ENCODE measurements at regions not wholly inside any gene's neighbourhood (a gene's known extent, or its start where the extent isn't known, plus 50 kb on each side); places are given as distances from the start of the nearest gene placed in this dataset.

DNA sequence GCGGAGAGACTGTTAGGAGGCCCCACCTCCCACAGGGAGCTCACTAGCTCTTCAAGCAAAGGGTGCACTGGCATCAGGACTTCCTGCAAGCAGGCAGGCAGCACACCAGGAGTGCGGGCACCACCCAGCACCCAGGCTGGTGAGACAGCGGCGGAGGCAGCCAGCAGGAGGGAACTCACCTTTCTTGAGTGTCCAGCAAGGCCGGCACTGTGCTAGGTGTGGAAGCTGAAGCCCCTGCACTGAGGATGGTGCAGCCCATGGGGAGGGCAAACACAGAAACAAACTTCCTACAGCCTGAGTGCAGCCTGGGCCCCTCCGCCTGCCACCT is 100.7 kb upstream of the ID2 start:
- ChIA-PET CTCF (no interaction called here), POLR2A (no interaction called here), RAD21 (ENCODE audit: low non-redundant PET in 1 of 2, low total read pairs in 2 of 2, uncharacterized antibody in 2 of 2, unreplicated experiment in 2 of 2) (no interaction called here)
- Histone ChIP-seq H3K27ac (ENCODE audit: low read depth, low read length) (no peak overlapping the region), H3K27me3 (ENCODE audit: insufficient read depth, low read length) (no peaks in the 10 kb centered on the region), H4K20me1 (ENCODE audit: insufficient read depth) (no peaks in the 10 kb centered on the region), H3K9ac (ENCODE audit: low read length) (no peak overlapping the region), H3K4me1 (ENCODE audit: control insufficient read depth in 1 of 2, insufficient read depth in 2 of 2, low read length in 2 of 2) (peaks cover 15 to 44% of the 10 kb centered on the region in 2 experiments), H2AFZ (ENCODE audit: low read depth, low read length, poor library complexity, severe bottlenecking) (no peak overlapping the region), H3K79me2 (ENCODE audit: insufficient read depth, low read length) (no peaks in the 10 kb centered on the region), H3K36me3 (ENCODE audit: control insufficient read depth in 1 of 2, insufficient read depth in 2 of 2, low read length in 2 of 2) (no peaks in the 10 kb centered on the region), H3K4me3 (replicated peaks in 1 of 2; ENCODE audit: low read depth in 1 of 2, low read length in 2 of 2) (no peak overlapping the region), H3K4me2 (ENCODE audit: low read length) (no peak overlapping the region), H3K9me2 (ENCODE audit: insufficient read depth) (no peaks in the 10 kb centered on the region), H3K9me3 (ENCODE audit: control insufficient read depth in 1 of 2, insufficient read depth in 1 of 2, low read depth in 1 of 2, low read length in 2 of 2) (no peaks in the 10 kb centered on the region)
- no TSS peak for BruUV-seq (replicated peaks)
- DNase-seq (ENCODE audit: low read depth, low spot score) (no peak), ATAC-seq (no peak)
- intact Hi-C loops (cut with micrococcal nuclease): no loop called here
- TF ChIP-seq FOSL1 (IDR thresholded peaks at IDR 0.05; ENCODE audit: low read depth): no peak
- no peak for TF ChIP-seq RAD21 (IDR thresholded peaks at IDR 0.05; ENCODE audit: low read depth)
- TF ChIP-seq, protein P1, sequence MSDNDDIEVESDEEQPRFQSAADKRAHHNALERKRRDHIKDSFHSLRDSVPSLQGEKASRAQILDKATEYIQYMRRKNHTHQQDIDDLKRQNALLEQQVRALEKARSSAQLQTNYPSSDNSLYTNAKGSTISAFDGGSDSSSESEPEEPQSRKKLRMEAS (IDR thresholded peaks at IDR 0.05): no peak
- TF ChIP-seq, protein P2, sequence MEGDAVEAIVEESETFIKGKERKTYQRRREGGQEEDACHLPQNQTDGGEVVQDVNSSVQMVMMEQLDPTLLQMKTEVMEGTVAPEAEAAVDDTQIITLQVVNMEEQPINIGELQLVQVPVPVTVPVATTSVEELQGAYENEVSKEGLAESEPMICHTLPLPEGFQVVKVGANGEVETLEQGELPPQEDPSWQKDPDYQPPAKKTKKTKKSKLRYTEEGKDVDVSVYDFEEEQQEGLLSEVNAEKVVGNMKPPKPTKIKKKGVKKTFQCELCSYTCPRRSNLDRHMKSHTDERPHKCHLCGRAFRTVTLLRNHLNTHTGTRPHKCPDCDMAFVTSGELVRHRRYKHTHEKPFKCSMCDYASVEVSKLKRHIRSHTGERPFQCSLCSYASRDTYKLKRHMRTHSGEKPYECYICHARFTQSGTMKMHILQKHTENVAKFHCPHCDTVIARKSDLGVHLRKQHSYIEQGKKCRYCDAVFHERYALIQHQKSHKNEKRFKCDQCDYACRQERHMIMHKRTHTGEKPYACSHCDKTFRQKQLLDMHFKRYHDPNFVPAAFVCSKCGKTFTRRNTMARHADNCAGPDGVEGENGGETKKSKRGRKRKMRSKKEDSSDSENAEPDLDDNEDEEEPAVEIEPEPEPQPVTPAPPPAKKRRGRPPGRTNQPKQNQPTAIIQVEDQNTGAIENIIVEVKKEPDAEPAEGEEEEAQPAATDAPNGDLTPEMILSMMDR (IDR thresholded peaks at IDR 0.05 in 2 of 3, conservative IDR thresholded peaks at IDR 0.05 in 1 of 3; ENCODE audit: borderline replicate concordance in 1 of 3, insufficient read depth in 1 of 3, low read depth in 2 of 3, low read length in 2 of 3): no peak
- no peak for TF ChIP-seq SRF (IDR thresholded peaks at IDR 0.05; ENCODE audit: low read depth)
- no peak for TF ChIP-seq ELF1 (IDR thresholded peaks at IDR 0.05; ENCODE audit: borderline replicate concordance, low read depth)

DNA sequence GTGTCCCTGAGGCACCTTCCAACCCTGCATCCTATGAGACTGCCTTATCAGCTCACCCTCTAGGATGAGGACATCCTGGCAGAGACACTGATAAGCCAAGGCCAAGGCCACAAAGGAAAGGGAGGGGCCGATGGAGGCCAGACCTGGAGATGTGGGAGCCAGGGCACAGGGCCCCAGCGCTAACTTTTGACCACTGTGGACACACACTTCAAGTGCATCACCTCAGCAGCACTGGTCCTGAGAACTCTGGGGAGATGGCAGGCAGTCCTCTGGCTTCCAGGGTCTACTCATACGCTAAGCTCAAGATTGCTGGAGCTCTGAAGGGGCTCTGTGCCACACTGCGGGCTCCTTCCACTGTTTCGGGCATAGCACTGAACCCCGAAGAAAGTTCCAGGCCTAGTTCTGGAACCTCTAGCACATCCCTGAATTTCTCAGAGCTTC is 100.2 kb upstream of the ID2 start:
- Histone ChIP-seq H3K36me3 (ENCODE audit: control insufficient read depth in 1 of 2, insufficient read depth in 2 of 2, low read length in 2 of 2) (no peaks in the 10 kb centered on the region), H2AFZ (ENCODE audit: low read depth, low read length, poor library complexity, severe bottlenecking) (no peak overlapping the region), H3K27me3 (ENCODE audit: insufficient read depth, low read length) (no peaks in the 10 kb centered on the region), H3K9ac (ENCODE audit: low read length) (no peak overlapping the region), H3K4me2 (ENCODE audit: low read length) (no peak overlapping the region), H4K20me1 (ENCODE audit: insufficient read depth) (no peaks in the 10 kb centered on the region), H3K4me3 (replicated peaks in 1 of 2; ENCODE audit: low read depth in 1 of 2, low read length in 2 of 2) (no peak overlapping the region), H3K4me1 (ENCODE audit: control insufficient read depth in 1 of 2, insufficient read depth in 2 of 2, low read length in 2 of 2) (peaks cover 15 to 44% of the 10 kb centered on the region in 2 experiments), H3K9me3 (ENCODE audit: control insufficient read depth in 1 of 2, insufficient read depth in 1 of 2, low read depth in 1 of 2, low read length in 2 of 2) (no peaks in the 10 kb centered on the region), H3K9me2 (ENCODE audit: insufficient read depth) (no peaks in the 10 kb centered on the region), H3K79me2 (ENCODE audit: insufficient read depth, low read length) (no peaks in the 10 kb centered on the region), H3K27ac (ENCODE audit: low read depth, low read length) (no peak overlapping the region)
- RAD21 ChIA-PET (ENCODE audit: low non-redundant PET in 1 of 2, low total read pairs in 2 of 2, uncharacterized antibody in 2 of 2, unreplicated experiment in 2 of 2): no interaction called here
- POLR2A ChIA-PET: no interaction called here
- ATAC-seq (no peak), DNase-seq (ENCODE audit: low read depth, low spot score) (no peak)
- TF ChIP-seq SIN3A (IDR thresholded peaks at IDR 0.05; ENCODE audit: low read depth) (no peak), EGR1 (IDR thresholded peaks at IDR 0.05; ENCODE audit: low read depth) (no peak), ZFX (IDR thresholded peaks at IDR 0.05) (no peak), FOSL1 (IDR thresholded peaks at IDR 0.05; ENCODE audit: low read depth) (no peak), CEBPB (IDR thresholded peaks at IDR 0.05; ENCODE audit: low read depth) (no peak), EZH2 (IDR thresholded peaks at IDR 0.05) (no peak), ELF1 (IDR thresholded peaks at IDR 0.05; ENCODE audit: borderline replicate concordance, low read depth) (no peak), EZH2phosphoT487 (IDR thresholded peaks at IDR 0.05; ENCODE audit: borderline replicate concordance) (no peak), SRF (IDR thresholded peaks at IDR 0.05; ENCODE audit: low read depth) (no peak), POLR2AphosphoS5 (IDR thresholded peaks at IDR 0.05; ENCODE audit: low read depth, low read length) (no peak)
- TF ChIP-seq, protein P3, sequence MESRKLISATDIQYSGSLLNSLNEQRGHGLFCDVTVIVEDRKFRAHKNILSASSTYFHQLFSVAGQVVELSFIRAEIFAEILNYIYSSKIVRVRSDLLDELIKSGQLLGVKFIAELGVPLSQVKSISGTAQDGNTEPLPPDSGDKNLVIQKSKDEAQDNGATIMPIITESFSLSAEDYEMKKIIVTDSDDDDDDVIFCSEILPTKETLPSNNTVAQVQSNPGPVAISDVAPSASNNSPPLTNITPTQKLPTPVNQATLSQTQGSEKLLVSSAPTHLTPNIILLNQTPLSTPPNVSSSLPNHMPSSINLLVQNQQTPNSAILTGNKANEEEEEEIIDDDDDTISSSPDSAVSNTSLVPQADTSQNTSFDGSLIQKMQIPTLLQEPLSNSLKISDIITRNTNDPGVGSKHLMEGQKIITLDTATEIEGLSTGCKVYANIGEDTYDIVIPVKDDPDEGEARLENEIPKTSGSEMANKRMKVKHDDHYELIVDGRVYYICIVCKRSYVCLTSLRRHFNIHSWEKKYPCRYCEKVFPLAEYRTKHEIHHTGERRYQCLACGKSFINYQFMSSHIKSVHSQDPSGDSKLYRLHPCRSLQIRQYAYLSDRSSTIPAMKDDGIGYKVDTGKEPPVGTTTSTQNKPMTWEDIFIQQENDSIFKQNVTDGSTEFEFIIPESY (IDR thresholded peaks at IDR 0.05; ENCODE audit: extremely low read depth, insufficient replicate concordance, low read length): no peak
- TF ChIP-seq, protein P1 (IDR thresholded peaks at IDR 0.05): no peak
- no TSS peak for BruUV-seq (replicated peaks)
- intact Hi-C loops (cut with micrococcal nuclease): loop anchor here (2.0 kb wide), 1 partner anchor 101 kb away; the partner anchor contains the start of gene ID2
- CTCF ChIA-PET: no interaction called here
